ENCODE measurements at regions not wholly inside any gene's neighbourhood (a gene's known extent, or its start where the extent isn't known, plus 50 kb on each side); places are given as distances from the start of the nearest gene placed in this dataset.

GRCh38 chr1:166507347-166507746 lies 331.9 kb upstream of the POGK start:
- H3K4me3 ChIP-seq (replicated peaks in 1 of 2; ENCODE audit: low read depth in 2 of 2, low read length in 2 of 2): no peak overlapping the region
- DNase-seq (ENCODE audit: low read depth in 2 of 2): no peak
- TF ChIP-seq, protein P1, sequence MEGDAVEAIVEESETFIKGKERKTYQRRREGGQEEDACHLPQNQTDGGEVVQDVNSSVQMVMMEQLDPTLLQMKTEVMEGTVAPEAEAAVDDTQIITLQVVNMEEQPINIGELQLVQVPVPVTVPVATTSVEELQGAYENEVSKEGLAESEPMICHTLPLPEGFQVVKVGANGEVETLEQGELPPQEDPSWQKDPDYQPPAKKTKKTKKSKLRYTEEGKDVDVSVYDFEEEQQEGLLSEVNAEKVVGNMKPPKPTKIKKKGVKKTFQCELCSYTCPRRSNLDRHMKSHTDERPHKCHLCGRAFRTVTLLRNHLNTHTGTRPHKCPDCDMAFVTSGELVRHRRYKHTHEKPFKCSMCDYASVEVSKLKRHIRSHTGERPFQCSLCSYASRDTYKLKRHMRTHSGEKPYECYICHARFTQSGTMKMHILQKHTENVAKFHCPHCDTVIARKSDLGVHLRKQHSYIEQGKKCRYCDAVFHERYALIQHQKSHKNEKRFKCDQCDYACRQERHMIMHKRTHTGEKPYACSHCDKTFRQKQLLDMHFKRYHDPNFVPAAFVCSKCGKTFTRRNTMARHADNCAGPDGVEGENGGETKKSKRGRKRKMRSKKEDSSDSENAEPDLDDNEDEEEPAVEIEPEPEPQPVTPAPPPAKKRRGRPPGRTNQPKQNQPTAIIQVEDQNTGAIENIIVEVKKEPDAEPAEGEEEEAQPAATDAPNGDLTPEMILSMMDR (IDR thresholded peaks at IDR 0.05; ENCODE audit: low read depth, low read length): no peak

GRCh38 chr1:166511761-166512160 lies 327.5 kb upstream of the POGK start:
- TF ChIP-seq, protein P1 (IDR thresholded peaks at IDR 0.05; ENCODE audit: low read depth, low read length): no peak
- H3K4me3 ChIP-seq (replicated peaks in 1 of 2; ENCODE audit: low read depth in 2 of 2, low read length in 2 of 2): no peak overlapping the region
- peak in 1 of 2 donors; percentile 17 for DNase-seq (ENCODE audit: low read depth in 2 of 2)

GRCh38 chr1:166514067-166514466 lies 325.2 kb upstream of the POGK start:
- TF ChIP-seq, protein P1 (IDR thresholded peaks at IDR 0.05; ENCODE audit: low read depth, low read length): no peak
- H3K4me3 ChIP-seq (replicated peaks in 1 of 2; ENCODE audit: low read depth in 2 of 2, low read length in 2 of 2): no peak overlapping the region
- DNase-seq (ENCODE audit: low read depth in 2 of 2): no peak

DNA sequence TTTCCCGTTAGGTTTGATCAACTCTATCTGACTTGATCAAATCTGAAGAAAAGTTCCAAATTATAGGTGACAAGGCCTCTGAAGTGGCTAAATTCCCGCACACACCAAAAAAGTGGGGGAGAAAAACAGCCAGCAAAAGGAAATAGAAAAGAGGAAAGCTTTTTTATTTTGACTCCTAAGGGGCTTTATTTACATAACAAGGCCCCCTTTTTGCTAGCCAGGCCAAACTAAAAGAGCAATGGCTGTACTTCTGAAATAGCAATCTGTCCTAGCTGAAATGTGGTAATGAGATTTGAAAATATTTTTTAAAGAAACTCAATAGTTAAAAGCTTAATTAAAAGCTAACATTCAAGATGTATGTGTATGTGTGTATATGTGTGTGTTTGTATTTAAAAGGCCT lies 311.5 kb upstream of the POGK start:
- TF ChIP-seq, protein P1 (IDR thresholded peaks at IDR 0.05; ENCODE audit: low read depth, low read length): no peak
- H3K4me3 ChIP-seq (replicated peaks in 1 of 2; ENCODE audit: low read depth in 2 of 2, low read length in 2 of 2): no peak overlapping the region
- no peak for DNase-seq (ENCODE audit: low read depth in 2 of 2)

DNA sequence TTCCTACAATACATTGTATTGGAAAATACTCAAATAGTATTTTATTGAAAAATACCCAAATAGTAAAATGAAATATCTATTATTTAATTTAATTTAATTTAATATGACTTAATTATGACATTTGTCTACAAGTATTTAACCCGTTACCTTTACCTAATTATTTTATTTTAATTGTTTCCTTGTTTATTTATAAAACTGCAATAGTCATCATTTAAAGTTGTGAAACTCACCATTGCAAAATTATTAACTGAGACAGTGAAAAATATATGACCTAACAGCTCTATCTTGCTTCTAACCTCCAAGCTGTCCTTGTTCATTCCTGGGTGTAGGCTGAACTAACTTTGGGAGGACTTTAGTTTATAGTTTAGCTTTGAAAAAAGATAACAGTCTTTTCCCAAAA lies 300.6 kb upstream of the POGK start:
- H3K4me3 ChIP-seq (replicated peaks in 1 of 2; ENCODE audit: low read depth in 2 of 2, low read length in 2 of 2): no peak overlapping the region
- TF ChIP-seq, protein P1 (IDR thresholded peaks at IDR 0.05; ENCODE audit: low read depth, low read length): no peak
- DNase-seq (ENCODE audit: low read depth in 2 of 2): no peak

DNA sequence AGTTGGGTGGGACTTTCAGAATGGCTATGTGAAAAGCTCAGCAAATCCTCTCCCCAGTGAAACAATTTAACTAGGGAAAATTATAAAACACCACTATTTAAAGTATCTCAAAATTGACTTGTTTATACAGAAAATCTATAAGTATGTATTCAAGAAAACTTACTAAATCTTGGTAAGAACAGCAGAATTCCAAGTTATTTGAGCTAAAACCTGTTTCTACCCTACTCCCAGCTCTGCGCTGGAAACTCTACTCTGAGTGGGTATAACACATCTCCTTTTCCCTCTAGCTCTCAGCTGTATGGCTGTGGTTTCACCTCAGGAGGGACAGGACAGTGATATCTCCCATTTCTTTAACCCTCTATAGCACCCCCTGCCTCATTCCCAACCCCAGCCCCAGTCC lies 295.2 kb upstream of the POGK start:
- no peak overlapping the region for H3K4me3 ChIP-seq (replicated peaks in 1 of 2; ENCODE audit: low read depth in 2 of 2, low read length in 2 of 2)
- no peak for DNase-seq (ENCODE audit: low read depth in 2 of 2)
- TF ChIP-seq, protein P1 (IDR thresholded peaks at IDR 0.05; ENCODE audit: low read depth, low read length): no peak

DNA sequence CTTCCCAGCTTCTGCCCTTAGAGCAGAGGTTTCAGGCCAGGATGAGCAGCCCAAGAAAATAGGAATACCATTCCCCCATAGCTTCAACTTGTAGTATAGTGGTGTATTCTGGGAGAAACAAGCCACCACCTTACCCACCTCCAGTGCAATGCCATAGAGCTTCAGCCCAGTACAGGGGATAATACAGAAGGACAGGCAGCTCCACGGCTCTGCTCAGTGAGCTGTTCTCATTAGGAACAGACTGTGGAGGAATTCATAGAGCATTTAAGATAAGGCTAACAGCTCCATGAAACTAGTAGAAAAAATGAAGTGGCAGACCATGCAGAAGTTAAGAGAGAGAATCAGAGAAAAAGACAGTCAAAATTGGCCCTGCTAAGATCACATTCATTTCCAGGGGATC lies 294.7 kb upstream of the POGK start:
- DNase-seq (ENCODE audit: low read depth in 2 of 2): no peak
- TF ChIP-seq, protein P1 (IDR thresholded peaks at IDR 0.05; ENCODE audit: low read depth, low read length): no peak
- no peak overlapping the region for H3K4me3 ChIP-seq (replicated peaks in 1 of 2; ENCODE audit: low read depth in 2 of 2, low read length in 2 of 2)
